Left renal cortex interstitium (tissue), 4 donors: ENCODE measurements at regions not wholly inside any gene's neighbourhood (a gene's known extent, or its start where the extent isn't known, plus 50 kb on each side); places are given as distances from the start of the nearest gene placed in this dataset.
A peak's percentile ranks its signal among the peaks of the same experiment; 100 is the strongest.

ENCODE experiments used
- DNase-seq, 4 donors: peaks; one replicate each; pipeline ENCODE4 v3.0.0-alpha.2; 2013; ENCODE audit warnings: low read depth in 4 of 4, low spot score in 2 of 4, missing footprints in 1 of 4

DNA sequence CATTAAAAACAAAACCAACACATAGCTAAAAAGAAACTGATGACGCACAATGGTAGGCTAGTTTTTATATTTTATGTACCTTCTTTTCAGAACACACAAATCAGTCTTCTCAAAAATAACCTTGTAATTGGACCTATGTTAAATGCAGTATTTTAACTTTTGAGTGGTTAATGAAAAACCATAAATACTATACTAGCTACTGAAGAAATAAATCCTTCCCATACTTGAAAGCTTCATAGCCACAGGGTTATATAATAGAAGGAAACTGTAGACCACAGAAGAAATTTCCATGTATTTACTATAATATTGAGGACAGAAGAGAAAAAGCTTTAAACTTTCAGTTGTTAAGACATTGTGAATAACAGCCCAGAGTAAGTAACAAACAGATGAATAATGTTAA lies 1094.3 kb upstream of the SLC10A2 start:
- DNase-seq, result peak in 1 of 4 donors; percentile 28

DNA sequence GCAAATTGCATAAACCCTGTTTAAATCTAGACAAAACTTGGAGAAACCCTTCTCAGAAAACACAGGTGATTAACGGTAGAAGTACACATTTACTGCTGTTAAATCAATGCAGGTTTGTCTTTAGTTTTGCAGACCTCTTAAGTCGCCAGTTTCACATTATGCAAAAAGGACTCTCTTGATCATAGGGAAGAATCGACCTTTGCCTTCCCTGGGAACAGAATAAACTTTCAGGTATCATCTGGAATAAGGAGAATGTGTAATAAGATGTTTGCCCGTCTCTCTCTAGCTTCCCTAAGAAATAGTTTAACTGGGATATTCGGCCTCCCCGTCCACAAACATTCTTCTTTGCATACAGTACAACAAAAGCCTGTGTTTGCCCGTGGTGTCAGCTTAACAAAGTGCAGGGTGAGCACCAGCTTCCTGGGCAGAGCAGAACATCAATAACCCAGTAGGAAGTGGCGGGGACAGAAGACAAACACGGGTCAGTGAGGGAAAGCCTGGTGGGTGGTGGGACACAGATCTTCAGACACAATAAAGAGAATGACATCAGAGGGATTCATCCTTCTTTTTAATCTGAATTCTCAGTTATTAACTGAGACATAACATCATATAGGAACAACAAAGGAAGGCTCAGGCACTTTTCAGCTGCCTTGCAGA lies 1077.7 kb upstream of the SLC10A2 start:
- DNase-seq, result peak in 2 of 4 donors; percentile 3 to 28

DNA sequence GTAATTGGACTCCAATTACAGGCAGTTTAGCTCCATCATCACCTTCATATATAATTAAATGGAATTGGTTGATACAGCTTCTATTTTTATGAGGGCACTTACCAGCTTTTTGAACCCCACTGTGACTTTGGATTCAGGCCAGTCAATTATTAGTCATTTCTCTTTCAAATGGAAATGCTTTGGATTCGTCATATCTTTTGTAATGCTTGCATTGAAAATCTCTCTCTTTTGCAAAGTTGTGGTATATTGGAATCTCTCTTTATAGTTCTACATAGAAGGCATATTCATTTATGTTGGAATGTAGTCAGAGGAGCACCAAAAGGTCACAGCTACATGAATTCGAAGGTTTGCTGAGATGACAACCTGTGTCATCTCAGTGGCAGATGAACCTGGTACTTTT lies 1074.3 kb upstream of the SLC10A2 start:
- no peak for DNase-seq

DNA sequence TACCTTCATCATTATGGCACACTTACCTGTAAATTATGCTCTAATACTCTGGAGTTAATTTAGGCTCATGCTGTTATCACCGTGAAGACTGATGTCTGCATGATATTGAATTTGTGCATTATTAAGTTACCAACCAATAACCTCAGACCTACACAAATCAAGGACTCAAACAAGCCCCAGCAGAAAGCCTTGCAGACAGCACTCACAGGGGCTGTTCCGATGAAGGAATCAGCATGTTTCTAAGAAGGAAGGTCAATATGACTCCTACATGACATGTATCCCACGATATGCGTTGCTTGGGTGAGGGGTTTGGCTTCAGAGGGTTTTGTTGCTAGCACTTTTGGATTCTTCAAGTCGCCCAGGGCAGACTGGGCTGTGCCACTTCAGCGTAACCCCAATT lies 1071.2 kb upstream of the SLC10A2 start:
- no peak for DNase-seq

DNA sequence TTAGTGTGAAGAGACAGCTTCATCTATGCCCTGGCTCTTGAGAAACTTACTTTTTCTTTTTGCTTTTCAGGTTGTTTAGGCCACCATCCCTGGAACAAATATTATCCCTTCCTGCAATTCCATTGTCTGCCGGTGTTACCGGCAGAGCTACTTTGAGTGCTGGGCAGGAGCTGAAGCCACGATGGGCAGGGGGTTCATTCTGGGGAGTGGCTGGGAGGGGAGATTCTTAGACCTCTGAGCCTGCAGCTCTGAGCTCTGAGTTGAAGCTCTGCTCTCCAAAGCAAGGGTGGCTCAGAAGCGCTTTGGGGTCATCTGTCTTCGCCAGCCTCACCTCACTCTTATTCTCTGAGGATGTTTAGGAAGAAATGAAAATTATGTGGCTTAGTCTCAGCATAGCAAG lies 1066.6 kb upstream of the SLC10A2 start:
- DNase-seq, result no peak

DNA sequence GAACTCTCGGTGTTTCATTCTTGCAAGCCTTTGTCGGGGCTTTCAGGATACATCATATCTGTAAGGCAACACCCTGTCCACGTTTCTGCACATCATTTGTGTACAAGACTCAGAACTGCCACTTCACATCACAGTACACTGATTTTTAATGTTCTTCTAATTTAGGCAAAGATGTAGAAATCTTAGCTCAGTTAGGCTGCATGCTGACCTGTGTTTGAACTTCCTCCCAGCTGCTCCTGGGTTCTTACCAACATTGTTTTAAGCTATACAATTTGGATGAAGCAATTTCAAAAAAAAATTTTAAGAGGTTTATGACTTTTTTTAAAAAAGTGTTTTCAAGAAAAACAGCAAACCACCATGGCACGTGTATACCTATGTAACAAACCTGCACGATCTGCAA lies 1047.9 kb upstream of the SLC10A2 start:
- DNase-seq, result no peak

DNA sequence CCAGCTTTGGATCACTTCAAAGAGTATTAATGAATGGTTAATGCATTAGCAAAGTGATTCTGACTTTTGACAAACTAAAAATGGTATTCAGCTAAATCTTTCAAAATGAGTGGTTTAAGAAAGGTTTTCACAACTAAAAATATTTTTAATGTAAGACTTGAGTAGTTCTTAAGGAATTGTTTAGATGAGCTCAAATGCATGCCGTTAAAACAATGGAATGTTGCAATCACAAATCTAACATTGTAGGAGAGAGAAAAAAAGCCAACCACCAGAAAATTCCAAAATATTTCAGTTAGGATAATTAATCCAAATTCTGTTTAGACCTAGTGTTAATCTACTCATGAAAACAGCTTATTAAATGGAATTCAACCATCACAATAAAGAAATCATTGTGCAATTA lies 1044.8 kb upstream of the SLC10A2 start:
- no peak for DNase-seq

DNA sequence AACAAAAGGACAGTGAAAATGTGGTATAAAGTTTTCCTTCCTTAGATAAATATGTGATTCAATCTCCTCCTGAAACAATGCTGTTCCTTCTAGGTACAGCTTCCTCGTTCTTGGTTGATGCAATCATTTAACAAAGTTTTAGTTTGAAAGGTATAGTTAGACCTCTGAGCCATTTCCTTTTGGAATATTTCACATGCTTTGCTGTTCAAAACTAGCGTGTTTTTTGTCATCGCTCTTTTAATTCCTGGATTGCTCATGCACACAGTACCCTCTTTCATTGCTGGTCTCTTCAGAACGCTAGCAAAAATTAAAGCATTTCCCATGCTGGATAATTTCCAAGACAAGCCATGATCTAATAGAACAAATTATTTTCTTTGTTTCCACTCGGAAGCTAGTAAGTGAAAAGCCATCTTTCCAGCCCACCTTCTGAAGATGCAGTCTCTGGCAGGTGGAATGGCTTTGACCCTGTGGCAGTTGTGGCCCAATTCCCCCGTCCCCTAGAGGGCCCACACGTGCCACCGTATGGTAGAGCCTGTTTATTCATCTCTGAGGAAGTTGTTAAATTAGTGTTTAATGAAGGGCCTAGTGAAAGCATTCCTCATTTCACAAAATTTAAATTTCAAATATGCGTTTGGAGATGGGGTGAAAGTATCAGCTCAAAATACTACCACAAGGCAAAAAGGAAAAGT lies 1040.6 kb upstream of the SLC10A2 start:
- DNase-seq, result no peak

DNA sequence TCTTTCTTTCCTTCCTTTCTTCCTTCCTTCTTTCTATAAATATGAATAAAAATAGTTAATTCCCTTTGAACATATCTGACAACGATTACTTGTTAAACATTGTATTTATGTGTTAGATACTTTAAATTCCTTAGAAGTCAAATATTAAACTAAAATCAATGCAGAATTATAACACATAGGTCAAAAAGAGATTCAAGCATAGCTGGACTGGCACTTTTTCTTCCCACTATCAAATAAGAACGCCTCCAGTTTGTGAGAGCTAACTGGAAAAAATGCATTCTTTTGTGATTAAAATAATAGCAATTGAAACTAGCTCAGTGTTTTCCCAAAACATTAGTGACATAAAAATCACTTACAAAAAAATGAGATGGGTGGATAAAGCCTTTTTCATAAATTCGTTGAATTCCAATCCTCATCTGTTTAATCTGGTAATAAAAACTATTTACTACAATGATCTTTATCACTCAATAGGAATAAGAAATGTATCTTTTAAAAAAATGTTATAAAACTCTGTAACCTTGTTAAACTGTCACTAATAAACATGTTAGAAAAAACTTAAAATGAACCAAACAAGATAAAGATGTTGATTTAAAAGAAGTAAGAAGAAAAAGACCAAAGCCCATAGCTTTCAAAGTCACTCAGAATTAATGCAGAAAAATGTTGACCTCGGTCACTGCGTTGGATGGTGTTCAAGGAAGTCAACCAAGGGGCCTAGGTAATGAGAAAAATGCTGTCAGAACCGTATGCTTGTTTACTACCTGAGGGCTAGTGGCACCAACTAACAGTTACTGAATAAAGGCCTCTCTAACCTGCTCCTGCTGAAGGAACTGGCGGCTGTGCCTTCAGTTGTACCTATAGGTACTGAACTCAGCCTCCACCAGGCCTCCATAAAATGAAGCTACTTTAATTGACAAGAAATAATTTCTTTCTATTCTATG lies 1039.5 kb upstream of the SLC10A2 start:
- DNase-seq, result no peak

DNA sequence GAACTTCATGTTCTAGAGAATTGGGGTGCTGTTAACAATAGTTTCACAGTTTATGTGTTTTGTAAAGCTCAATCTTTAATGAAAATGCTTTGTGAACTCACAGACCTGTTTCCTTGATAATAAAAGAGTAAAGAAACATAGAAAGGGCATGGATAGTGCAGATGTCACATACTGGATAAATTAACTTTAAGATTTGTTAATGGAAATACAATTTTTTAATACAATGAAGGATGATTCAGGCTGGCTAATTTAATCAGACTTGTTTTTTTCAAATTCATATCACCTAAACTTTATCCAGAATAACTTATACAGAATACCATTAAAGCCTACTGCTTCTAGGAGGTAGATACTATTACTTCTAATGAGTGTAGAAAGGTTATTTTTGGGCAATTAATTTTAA lies 1033.5 kb upstream of the SLC10A2 start:
- no peak for DNase-seq

DNA sequence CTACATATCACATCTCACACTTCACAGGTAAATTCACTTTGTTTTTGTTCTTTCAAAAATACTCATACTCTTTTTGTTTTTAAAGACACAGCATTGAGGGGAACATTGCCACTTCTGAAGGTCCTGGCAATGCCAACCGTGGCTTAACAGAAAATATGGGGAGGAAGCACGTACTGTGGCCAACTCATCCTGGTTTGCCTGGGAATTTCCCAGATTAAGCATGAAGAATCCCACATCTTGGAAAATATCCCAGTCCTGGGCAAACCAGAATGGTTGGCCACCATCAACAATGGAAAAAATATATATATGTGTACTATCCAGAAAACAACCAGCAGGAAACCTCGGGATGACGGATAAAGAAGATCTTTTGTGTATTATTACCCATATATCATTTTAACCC lies 1032.2 kb upstream of the SLC10A2 start:
- DNase-seq, result no peak

DNA sequence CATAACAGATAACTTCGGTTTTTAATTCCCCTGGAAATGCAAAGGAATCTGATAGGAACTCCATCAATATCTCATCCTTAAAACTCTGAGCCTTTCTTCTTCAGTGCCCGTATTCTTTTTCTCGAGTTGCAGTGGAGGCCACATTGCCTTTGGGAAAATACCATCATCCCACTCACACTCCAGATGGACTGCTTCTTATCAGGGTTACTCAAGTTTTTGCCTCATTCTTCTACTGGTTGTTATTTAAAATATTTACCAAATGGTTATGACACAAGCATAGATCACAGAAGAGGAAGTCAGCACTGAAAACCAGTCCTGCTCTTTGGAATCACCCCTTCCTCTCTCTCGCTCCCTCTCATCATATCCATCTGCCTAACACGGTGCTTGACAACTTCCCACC lies 1020.5 kb upstream of the SLC10A2 start:
- DNase-seq, result no peak

DNA sequence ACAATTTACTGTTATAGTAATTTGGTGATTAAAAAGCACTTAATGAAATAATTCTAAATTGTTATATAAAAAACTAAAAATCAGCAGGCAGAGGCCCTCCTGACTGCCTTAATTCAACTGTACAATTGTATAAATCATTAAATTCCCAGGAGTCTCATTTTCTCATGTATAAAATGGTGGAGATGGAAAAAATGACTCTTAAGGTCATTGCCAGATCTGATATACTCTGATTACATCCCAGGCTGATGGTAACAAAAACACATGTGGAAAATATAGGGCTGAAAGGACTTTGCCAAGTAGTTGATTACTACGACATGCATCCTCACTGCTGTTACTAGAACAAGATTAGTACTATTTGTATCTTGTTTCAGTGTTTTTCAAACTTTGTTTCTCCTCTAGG lies 1020.0 kb upstream of the SLC10A2 start:
- no peak for DNase-seq

DNA sequence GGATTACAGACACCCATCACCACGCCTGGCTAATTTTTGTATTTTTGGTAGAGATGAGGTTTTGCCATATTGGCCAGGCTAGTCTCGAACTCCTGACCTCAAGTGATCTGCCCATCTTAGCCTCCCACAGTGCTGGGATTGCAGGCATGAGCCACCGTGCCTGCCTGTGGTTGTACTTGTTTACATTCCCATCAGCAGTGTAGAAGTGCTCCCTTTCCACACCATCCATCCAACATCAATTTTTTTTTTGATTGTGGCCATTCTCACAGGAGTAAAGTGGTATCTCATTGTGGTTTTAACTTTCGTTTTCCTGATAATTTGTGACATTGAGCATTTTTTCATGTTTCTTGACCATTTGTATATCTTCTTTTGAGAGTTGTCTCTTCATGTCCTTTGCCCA lies 1019.4 kb upstream of the SLC10A2 start:
- DNase-seq, result no peak

DNA sequence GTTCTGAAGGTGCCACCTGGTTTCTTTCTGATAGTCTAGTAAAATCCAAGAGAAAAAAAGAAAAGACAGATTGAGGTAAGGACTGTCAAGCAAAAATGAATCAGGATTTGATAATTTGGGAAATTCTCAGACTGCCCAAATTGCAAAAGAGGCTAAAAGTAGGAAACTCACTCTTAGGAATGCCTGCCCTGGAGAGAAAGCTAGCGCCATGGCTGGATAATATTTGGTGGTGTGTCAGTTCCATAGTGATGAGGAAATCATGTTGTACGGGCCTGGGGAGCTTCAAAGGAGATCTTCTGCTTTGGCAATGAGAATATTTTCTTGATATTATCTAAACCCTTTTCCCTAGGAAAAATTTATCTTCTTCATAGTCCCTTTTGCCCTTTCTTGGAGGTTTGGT lies 1008.1 kb upstream of the SLC10A2 start:
- no peak for DNase-seq

DNA sequence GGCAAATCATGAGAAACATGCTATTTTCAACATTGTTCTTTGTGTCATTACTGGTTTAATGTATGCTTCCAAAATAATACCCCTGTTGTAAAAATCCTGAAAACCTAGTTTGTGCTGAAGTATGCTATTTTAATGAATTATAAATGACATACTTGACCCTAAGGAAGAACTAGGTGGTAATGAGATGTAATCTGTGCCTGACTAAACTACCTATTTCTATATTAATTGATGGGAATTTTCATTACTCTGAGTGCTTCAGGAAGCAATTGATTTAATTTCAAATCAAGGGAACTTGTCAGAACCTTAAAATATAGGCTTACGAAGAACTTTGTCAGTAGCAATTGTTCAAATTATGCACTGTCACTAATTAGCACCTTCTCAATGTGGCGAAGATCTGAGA lies 1005.6 kb upstream of the SLC10A2 start:
- no peak for DNase-seq

DNA sequence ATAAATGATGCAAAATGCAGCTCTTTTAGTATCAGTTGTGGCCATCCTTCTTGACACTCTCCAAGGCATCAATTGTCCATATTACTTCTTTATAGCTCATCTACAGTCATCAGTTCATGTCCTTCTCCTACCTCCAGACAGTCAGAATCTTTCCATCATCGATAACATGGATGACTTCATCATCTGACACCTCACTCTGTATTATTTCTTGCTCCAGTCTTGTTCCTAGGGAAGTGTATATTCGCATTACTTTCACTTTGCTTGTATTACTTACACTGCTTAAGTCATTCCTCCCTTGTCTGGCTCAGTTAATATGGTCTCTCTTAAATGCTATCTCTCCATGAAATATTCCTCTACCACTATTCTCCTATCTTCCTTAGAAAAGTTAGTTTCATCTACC lies 999.1 kb upstream of the SLC10A2 start:
- no peak for DNase-seq

DNA sequence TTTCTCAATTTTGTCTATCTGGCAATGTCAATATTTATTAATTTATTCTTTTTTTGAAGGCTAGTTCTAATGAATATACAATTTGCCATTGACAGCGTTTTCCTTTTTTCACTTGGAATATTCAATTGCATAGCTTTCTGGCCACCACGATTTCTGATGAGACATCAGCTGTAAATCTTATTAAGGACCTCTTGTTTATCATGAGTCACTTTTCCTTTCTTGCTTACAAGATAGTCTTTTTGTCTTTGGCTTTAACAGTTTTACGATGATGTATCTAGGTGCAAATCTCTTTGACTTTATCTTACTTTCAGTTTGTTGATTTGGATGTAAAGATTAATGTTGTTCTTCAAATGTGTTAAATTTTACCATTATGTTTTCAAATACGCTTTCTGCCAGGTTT lies 991.6 kb upstream of the SLC10A2 start:
- DNase-seq, result no peak

DNA sequence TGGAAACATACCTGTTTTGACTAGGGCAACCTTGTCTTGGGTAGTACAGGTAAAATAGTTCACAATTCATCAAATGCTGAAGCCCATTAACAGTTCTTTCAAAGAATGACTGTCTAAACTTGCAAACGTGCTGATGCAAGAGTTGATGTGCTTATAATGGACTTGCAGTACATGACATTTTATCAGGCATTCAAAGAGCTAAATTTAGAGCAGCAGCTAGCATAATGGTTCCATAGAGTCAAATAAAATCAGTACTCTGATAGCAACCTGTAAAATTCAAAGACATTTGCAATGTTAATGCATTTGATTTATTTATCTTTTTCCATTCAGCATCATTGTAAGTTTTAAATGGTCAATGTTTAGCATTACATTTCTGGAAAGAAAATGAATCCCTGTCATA lies 979.7 kb upstream of the SLC10A2 start:
- no peak for DNase-seq

DNA sequence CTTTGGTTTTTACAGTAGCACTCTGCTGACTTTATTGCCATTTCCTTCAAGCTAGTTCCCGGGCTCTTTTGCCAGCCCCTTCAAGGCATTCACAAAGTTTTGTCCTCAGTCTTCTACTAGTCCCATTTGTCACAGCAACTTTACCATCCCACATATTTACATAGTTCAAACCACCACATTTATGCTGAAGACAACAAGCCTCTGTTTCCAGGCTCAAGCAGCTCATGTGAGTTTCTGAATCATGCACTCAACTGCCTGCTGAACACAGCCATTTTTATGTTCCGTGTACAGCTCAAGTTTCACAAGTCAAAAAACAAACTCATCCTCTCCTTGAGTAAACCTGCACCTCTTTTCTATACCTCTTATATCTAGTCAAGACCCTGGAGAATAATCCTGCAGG lies 977.0 kb upstream of the SLC10A2 start:
- DNase-seq, result no peak

DNA sequence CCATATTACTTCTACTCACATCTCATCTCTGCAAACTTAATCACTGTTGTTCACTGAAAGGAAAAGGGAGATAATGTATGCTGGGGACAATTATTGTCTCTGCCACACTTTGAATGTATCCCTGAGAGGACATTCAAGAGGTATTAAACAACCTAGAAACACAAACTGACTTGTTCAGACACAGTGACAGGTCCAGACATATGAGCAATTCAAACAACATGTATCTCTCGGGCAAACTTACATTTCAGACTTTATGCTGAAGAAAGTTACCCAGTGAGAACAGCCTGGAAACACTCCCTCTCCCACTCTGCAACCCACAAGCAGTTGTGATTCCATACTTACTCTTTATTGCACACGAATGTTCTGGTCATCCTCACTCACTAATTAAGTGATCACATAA lies 968.7 kb upstream of the SLC10A2 start:
- no peak for DNase-seq

DNA sequence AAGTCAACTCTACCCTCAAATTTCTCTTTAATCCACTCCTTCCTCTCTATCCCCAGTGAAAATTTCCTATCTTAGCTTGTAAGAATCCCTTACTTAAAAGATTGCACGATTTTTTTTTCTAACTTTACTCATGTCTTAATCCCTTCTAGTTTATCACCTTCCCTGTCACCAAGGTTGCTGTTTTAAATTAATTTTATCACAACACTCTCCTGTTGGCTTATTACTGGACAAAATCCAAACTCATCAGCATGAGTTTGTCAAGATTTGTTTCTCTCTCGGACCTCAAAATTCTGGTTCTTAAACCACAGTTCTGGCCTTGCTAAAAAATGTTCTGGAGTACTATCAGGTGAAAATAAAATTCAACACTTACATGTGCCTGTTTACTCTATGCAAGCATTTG lies 959.1 kb upstream of the SLC10A2 start:
- no peak for DNase-seq
